Retinal pigment epithelial cell (primary cell): ENCODE measurements at regions not wholly inside any gene's neighbourhood (a gene's known extent, or its start where the extent isn't known, plus 50 kb on each side); places are given as distances from the start of the nearest gene placed in this dataset.
"Not testable (repeated sequence)": the region's sequence is repeated elsewhere in the genome, so short reads cannot be mapped to it uniquely, and the experiment has no call there.

Experiments used
- DNase-seq: peaks from one replicate; pipeline ENCODE4 v3.0.0-alpha.2; 2010; ENCODE audit warnings: low read depth
- H3K4me3 ChIP-seq: 2 replicates; pipeline ENCODE4 v1.5.1; 2011; ENCODE audit warnings: mild to moderate bottlenecking, low read length, control low read depth, moderate library complexity
- TF ChIP-seq, protein P1 (sequence below): conservative IDR thresholded peaks from 2 replicates; pipeline ENCODE4 v1.5.1; 2011; ENCODE audit warnings: low read depth, low read length, control low read depth, inconsistent platforms

GRCh38 chr2:55124682-55125081 lies 74.4 kb upstream of the RTN4 start:
- not testable (repeated sequence) for DNase-seq, H3K4me3 ChIP-seq

GRCh38 chr2:55123851-55124269 lies 73.6 kb upstream of the RTN4 start:
- H3K4me3 ChIP-seq: no peak overlapping the region
- TF ChIP-seq, protein P1, sequence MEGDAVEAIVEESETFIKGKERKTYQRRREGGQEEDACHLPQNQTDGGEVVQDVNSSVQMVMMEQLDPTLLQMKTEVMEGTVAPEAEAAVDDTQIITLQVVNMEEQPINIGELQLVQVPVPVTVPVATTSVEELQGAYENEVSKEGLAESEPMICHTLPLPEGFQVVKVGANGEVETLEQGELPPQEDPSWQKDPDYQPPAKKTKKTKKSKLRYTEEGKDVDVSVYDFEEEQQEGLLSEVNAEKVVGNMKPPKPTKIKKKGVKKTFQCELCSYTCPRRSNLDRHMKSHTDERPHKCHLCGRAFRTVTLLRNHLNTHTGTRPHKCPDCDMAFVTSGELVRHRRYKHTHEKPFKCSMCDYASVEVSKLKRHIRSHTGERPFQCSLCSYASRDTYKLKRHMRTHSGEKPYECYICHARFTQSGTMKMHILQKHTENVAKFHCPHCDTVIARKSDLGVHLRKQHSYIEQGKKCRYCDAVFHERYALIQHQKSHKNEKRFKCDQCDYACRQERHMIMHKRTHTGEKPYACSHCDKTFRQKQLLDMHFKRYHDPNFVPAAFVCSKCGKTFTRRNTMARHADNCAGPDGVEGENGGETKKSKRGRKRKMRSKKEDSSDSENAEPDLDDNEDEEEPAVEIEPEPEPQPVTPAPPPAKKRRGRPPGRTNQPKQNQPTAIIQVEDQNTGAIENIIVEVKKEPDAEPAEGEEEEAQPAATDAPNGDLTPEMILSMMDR: no peak
- DNase-seq: no peak

DNA sequence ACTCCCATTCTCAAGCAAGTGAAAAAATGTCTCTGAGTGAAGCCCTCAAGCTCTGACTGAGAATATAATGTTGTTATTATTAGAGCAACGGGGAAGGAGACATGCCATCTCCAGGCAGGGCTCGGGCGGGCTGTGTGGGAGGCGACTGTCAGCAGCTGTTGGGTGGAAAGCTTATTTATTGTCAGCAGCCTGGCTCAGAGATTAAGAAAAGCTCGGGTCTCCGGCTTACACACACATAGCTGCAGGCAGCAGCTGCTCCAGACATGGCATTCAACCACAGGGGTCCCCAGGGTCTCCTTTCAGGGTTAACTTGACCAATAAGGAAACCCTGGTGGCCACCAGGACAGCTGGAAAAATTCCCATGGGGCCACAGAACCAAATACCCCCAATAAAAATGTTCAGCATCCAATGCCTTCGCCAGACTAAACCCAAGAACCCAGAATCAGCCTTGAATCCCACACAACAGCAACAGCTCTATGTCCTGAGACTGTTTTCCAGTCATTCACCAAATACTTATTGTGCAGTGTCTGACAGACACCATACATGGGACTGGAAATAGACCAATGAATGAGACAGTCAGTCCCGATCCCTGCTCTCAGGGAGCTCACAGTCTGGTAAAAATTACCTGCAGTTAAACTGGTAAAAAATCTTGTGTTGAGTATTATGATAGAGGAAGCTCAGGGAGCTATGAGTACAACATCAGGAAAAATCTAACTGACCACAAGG lies 70.5 kb upstream of the RTN4 start:
- H3K4me3 ChIP-seq: no peak overlapping the region
- DNase-seq: no peak
- TF ChIP-seq, protein P1: no peak

DNA sequence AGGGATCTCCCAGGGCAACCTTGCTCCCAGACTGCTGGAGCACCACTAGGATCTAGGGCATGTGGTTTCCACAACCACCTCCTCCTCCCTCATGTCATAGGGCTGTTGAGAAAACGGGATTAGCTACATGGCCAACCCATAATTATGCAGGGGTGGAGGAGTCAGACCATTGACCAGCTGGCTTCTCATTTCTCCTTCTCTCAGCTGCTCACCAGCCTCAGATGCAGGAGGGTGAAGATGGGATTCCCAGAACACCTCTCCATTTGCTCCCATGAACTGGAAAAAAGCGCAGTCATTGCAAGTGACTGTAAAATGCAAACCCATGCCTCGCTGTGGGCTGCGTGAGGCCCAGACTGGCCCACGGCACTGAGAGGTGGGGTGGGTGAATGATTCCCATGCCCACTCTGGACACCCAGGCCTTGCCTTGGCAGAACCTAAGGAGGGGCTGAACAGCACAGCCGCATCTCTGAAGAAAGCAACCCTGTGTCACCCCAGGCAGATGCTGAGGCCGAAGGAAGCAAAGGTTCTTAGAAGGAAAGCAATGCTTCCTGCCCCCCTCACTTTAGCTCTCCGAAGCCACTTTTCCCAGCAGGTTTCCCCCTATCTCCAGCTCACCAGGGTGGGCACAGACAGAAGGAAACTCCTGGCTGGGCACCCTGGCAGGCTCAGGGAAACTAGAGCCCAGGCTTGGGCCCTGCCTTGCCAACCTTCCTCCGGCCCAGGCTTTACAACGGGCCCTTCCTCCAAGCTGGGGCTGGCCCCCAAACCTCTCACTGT lies 69.6 kb upstream of the RTN4 start:
- no peak overlapping the region for H3K4me3 ChIP-seq
- TF ChIP-seq, protein P1: no peak
- no peak for DNase-seq

DNA sequence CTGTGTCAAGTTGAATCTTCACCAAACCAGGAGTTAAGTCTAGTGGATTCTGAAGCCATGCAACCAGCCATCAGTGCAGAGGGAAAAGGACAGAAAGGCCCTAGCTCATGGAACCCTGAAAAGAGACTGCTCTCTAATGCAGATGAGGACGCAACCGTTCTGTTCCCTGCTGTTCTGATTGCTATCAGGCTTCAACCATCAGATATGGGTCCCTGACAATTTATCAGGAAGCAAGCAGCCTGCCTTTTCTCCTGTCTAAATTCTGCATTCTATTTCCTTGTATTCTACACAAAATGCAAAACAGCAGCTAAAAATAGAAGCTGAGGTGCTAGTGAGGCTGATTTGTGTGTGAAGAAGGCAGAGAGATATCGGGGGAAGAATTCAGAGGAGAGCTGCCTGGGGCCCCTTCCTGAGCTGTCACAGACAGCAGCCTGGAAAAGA lies 68.4 kb upstream of the RTN4 start:
- DNase-seq: no peak
- TF ChIP-seq, protein P1: no peak
- H3K4me3 ChIP-seq: no peak overlapping the region

- TF ChIP-seq, protein P1: no peak
- DNase-seq: no peak
- H3K4me3 ChIP-seq: no peak overlapping the region
Observed at GRCh38 chr2:55116966-55117365, 66.7 kb upstream of the RTN4 start.

GRCh38 chr2:55116598-55116964 lies 66.3 kb upstream of the RTN4 start:
- TF ChIP-seq, protein P1: no peak
- no peak overlapping the region for H3K4me3 ChIP-seq
- no peak for DNase-seq
